Body of pancreas (tissue), 4 donors: ENCODE measurements at regions not wholly inside any gene's neighbourhood (a gene's known extent, or its start where the extent isn't known, plus 50 kb on each side); places are given as distances from the start of the nearest gene placed in this dataset.

Experiments used
- ATAC-seq: fragments of 150-250 bp; one replicate; pipeline ENCODE4 v1.9.1; 2016
- DNase-seq, 4 donors: peaks; one replicate each; pipeline ENCODE4 v3.0.0-alpha.2; 2019
- H3K27ac ChIP-seq, 4 donors: fragments of 200-600 bp; sonication (generic); 1 replicate in 3 of 4; 2 replicates in 1 of 4; pipeline versions ENCODE4 v1.5.1 to v1.6.1; 2016 to 2019; ENCODE audit warnings: mild to moderate bottlenecking in 1 of 4, mixed read lengths in 1 of 4, moderate library complexity in 1 of 4
- H3K27me3 ChIP-seq, 2 donors: fragments of 200-600 bp; sonication (generic); one replicate each; pipeline ENCODE4 v1.6.0; 2016; ENCODE audit warnings: mild to moderate bottlenecking in 1 of 2
- H3K36me3 ChIP-seq, 2 donors: fragments of 200-600 bp; sonication (generic); replicated peaks in 1 of 2; 2 replicates each; pipeline ENCODE4 v1.5.1; 2016; ENCODE audit warnings: low read depth in 2 of 2; ENCODE audit not compliant: insufficient read depth in 1 of 2
- H3K4me1 ChIP-seq: fragments of 200-600 bp; sonication (generic); one replicate; pipeline ENCODE4 v1.6.0; 2016
- H3K4me3 ChIP-seq, 2 donors: fragments of 200-600 bp; sonication (generic); 1 replicate in 1 of 2; 2 replicates in 1 of 2; pipeline ENCODE4 v1.5.1; 2016 to 2019
- H3K9me3 ChIP-seq, 3 donors: fragments of 200-600 bp; sonication (generic); 1 replicate in 2 of 3; 2 replicates in 1 of 3; pipeline ENCODE4 v1.5.1; 2016
- CTCF ChIP-seq, 7 experiments: fragments of 450-650 bp in 4 of 7; fragments of 200-600 bp in 3 of 7; sonication (generic) in 3 of 7; IDR thresholded peaks; one replicate each; pipeline ENCODE4 v1.5.1; 2016 to 2019; ENCODE audit warnings: antibody characterized with exemption in 7 of 7
- POLR2A ChIP-seq, 3 donors: fragments of 450-650 bp; IDR thresholded peaks; one replicate each; pipeline ENCODE4 v1.6.1; 2016; ENCODE audit warnings: antibody characterized with exemption in 3 of 3, mild to moderate bottlenecking in 2 of 3
- whole genome bisulfite sequencing, 2 donors: methylation state at CpG; one replicate each; pipeline ENCODE4 v1.1.5; 2017; 5-methylcytosine and 5-hydroxymethylcytosine counted together
- intact Hi-C: fragments of 100-400 bp; cut with DNase I; formaldehyde crosslinking; loops from one replicate; pipeline ENCODE4 v1.15.1; 2023

GRCh38 chr14:96931751-96932150 lies 134.6 kb downstream of the VRK1 start:
- Histone ChIP-seq H3K27ac (no peak overlapping the region), H3K4me1 (no peaks in the 10 kb centered on the region), H3K9me3 (no peaks in the 10 kb centered on the region), H3K4me3 (no peak overlapping the region), H3K27me3 (no peaks in the 10 kb centered on the region), H3K36me3 (no peaks in the 10 kb centered on the region)
- DNase-seq: no peak
- WGBS, 2 donors: 89 to 92% methylated on average over 15 to 17 of the region's 17 CpGs
- TF ChIP-seq CTCF (IDR thresholded peaks at IDR 0.05): no peak
- no peak for TF ChIP-seq POLR2A (IDR thresholded peaks at IDR 0.05)
- intact Hi-C loops: no loop called here
- ATAC-seq: no peak

GRCh38 chr14:96934638-96935330 lies 137.6 kb downstream of the VRK1 start:
- H3K9me3 ChIP-seq: no peaks in the 10 kb centered on the region
- intact Hi-C loops: no loop called here
- TF ChIP-seq POLR2A (IDR thresholded peaks at IDR 0.05): no peak
- no peak for TF ChIP-seq CTCF (IDR thresholded peaks at IDR 0.05)
- no peaks in the 10 kb centered on the region for H3K36me3 ChIP-seq
- ATAC-seq (no peak), DNase-seq (no peak)
- H3K27me3 ChIP-seq: no peaks in the 10 kb centered on the region
- no peak overlapping the region for H3K27ac ChIP-seq
- WGBS, 2 donors: 51 to 54% methylated on average over 12 to 13 of the region's 13 CpGs
- H3K4me3 ChIP-seq: no peak overlapping the region
- H3K4me1 ChIP-seq: no peaks in the 10 kb centered on the region

GRCh38 chr14:96938946-96939345 lies 141.8 kb downstream of the VRK1 start:
- DNase-seq: no peak
- TF ChIP-seq POLR2A (IDR thresholded peaks at IDR 0.05) (no peak), CTCF (IDR thresholded peaks at IDR 0.05) (no peak)
- no peak overlapping the region for H3K4me3 ChIP-seq
- ATAC-seq: no peak
- no peaks in the 10 kb centered on the region for H3K36me3 ChIP-seq
- WGBS, 2 donors: 50 to 52% methylated on average over 7 of the region's 7 CpGs
- no peaks in the 10 kb centered on the region for H3K27me3 ChIP-seq
- H3K9me3 ChIP-seq: no peaks in the 10 kb centered on the region
- intact Hi-C loops: no loop called here
- no peaks in the 10 kb centered on the region for H3K4me1 ChIP-seq
- no peak overlapping the region for H3K27ac ChIP-seq

- Histone ChIP-seq H3K36me3 (no peaks in the 10 kb centered on the region), H3K4me3 (no peak overlapping the region), H3K4me1 (no peaks in the 10 kb centered on the region), H3K27ac (no peak overlapping the region), H3K27me3 (no peaks in the 10 kb centered on the region), H3K9me3 (no peaks in the 10 kb centered on the region)
- intact Hi-C loops: no loop called here
- DNase-seq (no peak), ATAC-seq (no peak)
- TF ChIP-seq POLR2A (IDR thresholded peaks at IDR 0.05): no peak
- no peak for TF ChIP-seq CTCF (IDR thresholded peaks at IDR 0.05)
- 11 to 29% methylated on average over 3 of the region's 3 CpGs for WGBS, 2 donors
Observed at GRCh38 chr14:96940009-96940408, 142.8 kb downstream of the VRK1 start.

- DNase-seq (no peak), ATAC-seq (no peak)
- no peak overlapping the region for H3K27ac ChIP-seq
- H3K27me3 ChIP-seq: no peaks in the 10 kb centered on the region
- no peak overlapping the region for H3K4me3 ChIP-seq
- intact Hi-C loops: no loop called here
- H3K9me3 ChIP-seq: no peaks in the 10 kb centered on the region
- TF ChIP-seq POLR2A (IDR thresholded peaks at IDR 0.05) (no peak), CTCF (IDR thresholded peaks at IDR 0.05) (no peak)
- 54 to 59% methylated on average over 3 to 6 of the region's 6 CpGs for WGBS, 2 donors
- H3K36me3 ChIP-seq: no peaks in the 10 kb centered on the region
- no peaks in the 10 kb centered on the region for H3K4me1 ChIP-seq
Observed at GRCh38 chr14:96944297-96944696, 147.1 kb downstream of the VRK1 start.
